Stimulated activated CD4-positive, alpha-beta T cell treated with anti-CD3 and anti-CD28 coated beads, Interleukin-2, amount 100 ng/mL, for 48 hours (primary cell): ENCODE measurements at regions not wholly inside any gene's neighbourhood (a gene's known extent, or its start where the extent isn't known, plus 50 kb on each side); places are given as distances from the start of the nearest gene placed in this dataset.
"Not testable (repeated sequence)": the region's sequence is repeated elsewhere in the genome, so short reads cannot be mapped to it uniquely, and the experiment has no call there.

Experiments
- DNase-seq, 2 donors: peaks; one replicate each; pipeline ENCODE4 v3.0.0-alpha.2; 2020

GRCh38 chr13:24563087-24563486, 50.5 kb upstream of the PARP4 start:
- DNase-seq, result no peak

GRCh38 chr13:24563971-24564370, 51.4 kb upstream of the PARP4 start:
- DNase-seq, result not testable (repeated sequence)

DNA sequence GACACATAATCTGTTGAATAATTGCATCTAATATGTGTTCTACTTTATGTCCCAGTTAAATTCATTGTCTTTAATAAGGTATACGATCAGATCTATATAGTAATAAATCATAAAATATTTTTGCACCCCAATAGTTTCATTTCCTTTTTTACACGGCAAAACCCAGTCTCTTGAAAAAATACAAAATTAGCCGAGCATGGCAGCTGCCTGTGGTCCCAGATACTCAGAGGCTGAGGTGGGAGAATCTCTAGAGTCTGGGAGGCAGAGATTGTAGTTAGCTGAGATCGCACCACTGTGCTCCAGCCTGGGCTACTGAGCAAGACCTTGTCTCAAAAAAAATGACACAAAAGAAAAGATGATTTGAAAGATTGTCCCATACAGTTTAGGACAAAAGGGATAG, 52.3 kb upstream of the PARP4 start:
- no peak for DNase-seq

DNA sequence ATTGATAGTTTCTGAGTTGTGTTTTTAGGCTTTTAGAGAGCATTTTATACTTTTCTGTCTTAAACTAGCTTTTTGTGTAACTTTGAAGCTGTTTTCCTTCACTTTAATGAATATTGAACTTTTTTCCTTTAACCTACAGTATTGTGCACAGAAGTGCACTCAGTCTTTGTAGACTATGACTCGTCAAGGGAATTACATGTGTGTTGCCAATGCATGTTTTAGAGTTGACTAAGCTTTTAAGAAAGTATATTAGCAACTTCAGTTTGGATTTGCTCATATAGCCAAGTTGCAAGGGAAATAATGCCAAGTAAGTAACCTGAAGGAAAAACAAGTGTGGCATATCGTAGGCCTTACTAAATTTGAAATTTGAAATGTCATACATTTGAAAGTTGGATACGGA, 55.0 kb upstream of the PARP4 start:
- DNase-seq, result not testable (repeated sequence)

- no peak for DNase-seq
Measured at GRCh38 chr13:24574847-24575246, 62.3 kb upstream of the PARP4 start.

DNA sequence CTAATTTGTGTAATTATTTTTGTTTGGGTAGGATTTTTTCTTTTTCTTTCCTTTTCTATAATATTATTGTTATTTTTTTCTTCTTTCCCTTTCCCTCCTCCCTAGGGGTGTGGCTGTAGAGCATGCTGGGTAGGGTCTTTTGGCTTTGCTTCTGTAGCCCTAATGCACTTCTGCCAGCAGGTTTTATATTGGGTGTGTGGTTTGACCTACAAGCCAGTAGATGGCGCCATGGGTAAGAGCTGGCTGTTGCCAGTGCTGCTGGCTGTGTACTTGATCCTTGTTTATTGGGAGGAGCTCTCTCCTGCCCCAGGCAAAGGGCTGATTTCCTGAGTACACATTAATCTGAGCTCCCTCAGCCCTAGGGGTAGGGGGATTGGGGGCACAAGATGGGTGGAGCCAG, 67.7 kb upstream of the PARP4 start:
- not testable (repeated sequence) for DNase-seq

DNA sequence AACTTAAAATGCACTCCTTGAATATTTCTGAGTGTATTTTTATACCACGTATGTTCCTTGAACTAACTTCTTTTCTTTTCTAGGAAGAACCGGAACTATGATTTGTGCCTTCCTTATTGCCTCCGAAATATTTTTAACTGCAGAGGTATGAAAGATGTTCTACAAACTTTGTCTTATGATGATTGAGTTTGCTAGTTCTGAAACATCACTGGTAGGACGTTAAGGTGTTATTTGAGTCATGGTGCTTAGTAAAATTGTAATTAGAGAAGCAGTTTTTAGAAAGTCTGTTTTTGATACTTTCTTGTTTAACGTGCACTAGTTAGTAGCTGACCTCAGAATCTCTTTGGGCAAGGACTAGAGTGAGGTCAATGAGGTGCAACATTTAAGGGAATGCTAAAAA, 69.0 kb upstream of the PARP4 start:
- DNase-seq, result not testable (repeated sequence)

DNA sequence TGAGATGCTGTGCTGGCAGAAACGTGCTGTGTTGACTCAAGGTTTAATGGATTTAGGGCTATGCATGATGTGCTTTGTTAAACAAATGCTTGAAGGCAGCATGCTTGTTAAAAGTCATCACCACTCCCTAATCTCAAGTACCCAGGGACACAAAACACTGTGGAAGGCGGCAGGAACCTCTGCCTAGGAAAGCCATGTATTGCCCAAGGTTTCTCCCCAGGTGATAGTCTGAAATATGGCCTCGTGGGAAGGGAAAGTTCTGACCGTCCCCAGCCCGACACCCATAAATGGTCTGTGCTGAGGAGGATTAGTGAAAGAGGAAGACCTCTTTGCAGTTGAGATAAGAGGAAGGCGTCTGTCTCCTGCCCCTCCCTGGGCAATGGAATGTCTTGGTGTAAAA, 79.1 kb upstream of the PARP4 start:
- not testable (repeated sequence) for DNase-seq

GRCh38 chr13:24597906-24598670, 82.1 kb upstream of the ATP12A start:
- not testable (repeated sequence) for DNase-seq

GRCh38 chr13:24599019-24599791, 81.0 kb upstream of the ATP12A start:
- DNase-seq, result not testable (repeated sequence)

DNA sequence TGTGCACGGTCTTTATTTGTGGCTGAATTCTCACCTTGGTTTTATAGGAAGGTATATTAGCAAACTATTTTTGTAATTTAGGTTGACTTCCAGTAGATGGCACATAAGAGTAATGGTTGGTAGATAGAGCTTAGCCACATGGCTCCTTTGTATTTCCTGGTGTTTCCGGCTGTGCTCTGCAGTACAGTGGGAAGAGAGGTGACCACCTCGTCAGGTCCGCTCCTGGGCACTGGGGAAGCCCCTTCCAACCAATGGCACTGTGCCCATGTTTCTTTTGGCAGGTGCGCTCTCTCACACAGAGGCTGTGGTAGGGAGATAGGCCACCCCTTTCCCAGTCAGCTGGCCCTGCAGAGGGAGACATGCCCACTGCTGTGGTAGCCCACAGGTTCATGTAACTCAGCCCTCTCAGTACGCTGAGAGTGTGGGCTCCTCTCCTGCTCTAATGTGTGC, 74.3 kb upstream of the ATP12A start:
- DNase-seq, result no peak

DNA sequence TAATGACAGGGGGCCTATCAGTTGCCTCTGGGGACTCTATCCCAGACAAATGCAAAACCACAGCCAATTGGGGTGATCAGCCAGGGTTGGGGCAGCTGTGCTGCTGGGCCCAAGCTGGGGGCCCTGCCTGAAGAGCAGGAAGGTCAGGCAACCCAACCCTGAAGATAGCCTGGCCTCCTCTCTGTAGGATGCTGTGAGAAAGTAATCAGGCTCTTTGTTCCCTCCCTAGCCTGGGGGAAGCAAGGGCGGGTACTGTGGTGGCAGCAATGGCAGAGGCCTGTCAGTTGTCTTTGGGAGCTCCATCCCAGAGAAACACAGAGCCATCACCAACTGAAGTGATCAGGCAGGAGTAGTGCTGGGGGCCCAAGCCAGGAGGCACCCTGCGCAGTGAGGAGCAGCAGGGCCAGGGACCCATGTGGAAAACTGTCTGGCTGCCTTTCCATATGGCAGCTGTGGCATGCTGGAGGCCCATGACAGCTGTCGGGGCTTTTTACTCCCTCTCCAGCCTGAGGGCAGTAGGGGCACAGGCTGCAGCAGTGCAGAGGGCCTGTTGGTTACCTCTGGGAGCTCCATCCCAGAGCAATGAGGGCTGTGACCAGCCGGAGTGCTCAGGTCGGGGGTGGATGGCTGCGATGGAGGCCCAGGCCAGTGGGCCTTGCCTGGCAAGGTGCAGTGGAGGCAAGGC, 73.6 kb upstream of the ATP12A start:
- no peak for DNase-seq

DNA sequence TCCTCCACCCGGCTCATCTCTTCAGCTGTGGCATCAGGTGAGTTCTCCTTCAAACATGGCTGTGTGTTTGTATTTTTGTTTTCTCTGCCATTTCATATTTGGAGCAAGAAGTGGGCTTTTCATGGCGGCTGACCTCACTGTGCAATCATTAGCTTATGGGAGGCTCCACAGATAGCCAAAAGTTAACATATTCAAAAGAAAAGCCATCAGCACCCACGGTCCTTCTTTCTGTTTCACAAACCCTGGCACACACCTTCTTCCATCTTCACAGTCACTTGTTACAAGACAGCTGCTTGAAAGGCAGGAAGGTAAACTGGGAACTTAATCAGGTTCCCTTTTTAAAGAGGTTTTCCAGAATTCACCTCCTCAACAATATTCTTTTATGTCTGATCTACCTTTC, 69.3 kb upstream of the ATP12A start:
- no peak for DNase-seq

- no peak for DNase-seq
Measured at GRCh38 chr13:24612726-24613125, 67.5 kb upstream of the ATP12A start.

GRCh38 chr13:24613128-24613527, 67.1 kb upstream of the ATP12A start:
- DNase-seq, result no peak

GRCh38 chr13:24613755-24614154, 66.5 kb upstream of the ATP12A start:
- DNase-seq, result no peak

DNA sequence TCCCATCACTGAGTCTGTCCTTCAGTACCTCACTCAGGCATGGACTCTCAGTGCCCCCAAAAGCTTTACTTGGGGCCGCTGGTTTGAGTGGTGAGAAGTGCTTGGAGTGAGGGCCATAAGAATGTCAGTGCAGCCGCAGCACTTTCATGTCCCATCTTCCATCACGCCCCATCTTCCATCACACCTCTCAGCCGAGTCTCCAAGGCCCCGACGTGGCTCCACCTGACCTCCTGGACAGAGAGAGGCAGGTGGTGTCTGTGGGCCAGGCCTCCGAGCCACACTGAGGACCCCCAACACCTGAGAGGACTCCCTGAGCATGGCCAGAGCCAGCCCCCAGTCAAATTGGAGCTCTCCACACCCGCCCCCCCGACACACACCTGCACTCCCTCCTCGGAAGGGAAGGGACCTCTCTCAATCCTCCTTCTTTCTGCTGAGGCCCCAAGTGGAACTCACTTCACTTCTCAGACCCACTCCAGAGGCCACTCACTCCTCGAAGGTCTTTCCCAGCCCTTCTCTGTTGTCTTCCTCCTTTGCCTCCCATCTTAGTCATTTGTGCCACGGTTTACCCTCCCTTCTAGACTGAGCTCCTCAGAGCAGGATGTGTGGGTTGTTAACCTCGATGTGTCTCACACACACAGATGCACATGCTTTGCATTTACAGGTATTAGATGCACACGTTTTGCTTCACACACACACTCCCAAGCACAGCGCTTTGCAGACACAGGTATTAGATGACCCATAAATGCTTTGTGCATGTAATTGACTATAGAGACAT, 65.7 kb upstream of the ATP12A start:
- no peak for DNase-seq

DNA sequence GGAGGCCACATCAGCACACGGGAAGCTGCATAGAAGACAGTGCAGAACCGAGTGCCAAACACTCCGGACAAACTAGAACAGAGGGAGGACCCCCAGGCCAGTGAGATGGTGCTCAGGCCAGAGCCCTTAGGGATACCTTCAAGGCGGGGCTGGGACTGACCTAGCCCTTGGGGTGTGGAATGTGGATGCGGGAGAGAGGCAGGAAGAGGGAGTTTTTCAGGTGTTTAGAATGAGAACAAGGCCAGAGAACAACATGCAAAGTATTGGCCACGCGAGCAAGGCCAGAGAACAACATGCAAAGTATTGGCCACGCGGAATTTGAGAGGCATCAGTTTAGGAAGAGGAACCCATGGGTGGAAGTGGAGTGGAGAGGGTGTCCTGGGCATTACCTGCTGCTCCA, 65.1 kb upstream of the ATP12A start:
- DNase-seq, result no peak

DNA sequence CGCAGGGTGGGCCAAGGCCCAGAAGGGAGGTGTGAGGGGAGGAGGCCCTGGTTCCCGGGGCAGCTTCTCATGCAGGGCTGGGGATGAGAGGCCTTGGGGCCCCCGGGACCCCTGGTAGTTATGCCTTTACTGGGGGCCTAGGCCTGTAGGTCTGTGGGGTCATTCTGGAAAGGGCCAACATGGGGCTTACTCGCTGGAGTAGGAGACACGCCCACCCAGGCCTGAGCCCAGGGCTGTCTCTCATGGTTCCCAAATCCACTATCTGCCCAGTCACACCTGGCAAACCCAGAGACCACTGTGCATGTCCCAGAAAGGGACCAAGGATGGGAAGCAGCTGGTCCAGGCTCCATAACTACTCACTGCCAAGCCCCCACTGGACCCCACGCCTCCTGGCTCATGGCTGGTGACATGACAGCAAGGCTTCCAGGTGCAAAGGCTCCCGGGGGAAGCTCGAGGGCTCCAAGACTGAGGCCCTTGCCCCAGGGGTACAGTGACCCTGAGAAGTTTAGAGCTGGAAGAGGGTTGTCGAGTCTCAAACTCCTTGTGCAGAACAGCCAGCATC, 64.2 kb upstream of the ATP12A start:
- DNase-seq, result no peak

DNA sequence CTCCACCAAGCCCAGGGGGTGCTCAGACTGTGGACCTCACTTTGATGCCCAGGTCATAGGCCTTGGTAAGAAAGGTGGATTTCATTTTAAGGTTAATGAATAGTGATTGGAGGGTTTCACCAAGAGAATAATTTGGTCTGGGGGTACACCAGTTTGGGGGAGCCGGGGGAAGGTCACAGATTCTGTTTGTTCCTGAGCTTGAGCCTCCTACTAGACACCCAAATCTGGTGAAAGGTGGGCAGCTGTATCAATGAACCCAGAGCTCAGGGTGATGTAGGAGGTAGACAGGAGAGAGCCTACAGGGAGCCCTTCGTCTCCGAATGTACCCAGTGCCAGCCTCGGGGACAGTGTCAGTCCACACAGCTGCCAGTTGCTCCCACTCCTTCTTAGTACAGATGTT, 63.7 kb upstream of the ATP12A start:
- DNase-seq, result no peak

GRCh38 chr13:24617256-24618010, 62.8 kb upstream of the ATP12A start:
- no peak for DNase-seq
